Fibroblast of lung (primary cell): ENCODE measurements at regions not wholly inside any gene's neighbourhood (a gene's known extent, or its start where the extent isn't known, plus 50 kb on each side); places are given as distances from the start of the nearest gene placed in this dataset.

Experiments used
- DNase-seq, 2 donors: peaks; one replicate each; pipeline versions ENCODE4 v3.0.0 to v3.0.0-alpha.2; 2010; ENCODE audit warnings: low read depth in 2 of 2
- H2AFZ ChIP-seq: 2 replicates; pipeline ENCODE4 v1.5.1; 2012; ENCODE audit warnings: low read length, control low read depth, inconsistent platforms
- H3K27ac ChIP-seq: 2 replicates; pipeline ENCODE4 v1.5.1; 2011; ENCODE audit warnings: low read length, control low read depth; ENCODE audit not compliant: insufficient read depth
- H3K27me3 ChIP-seq: 2 replicates; pipeline ENCODE4 v1.5.1; 2011; ENCODE audit warnings: mild to moderate bottlenecking, low read length; ENCODE audit not compliant: control insufficient read depth, insufficient read depth
- H3K36me3 ChIP-seq: 2 replicates; pipeline ENCODE4 v1.5.1; 2011; ENCODE audit warnings: low read length; ENCODE audit not compliant: control insufficient read depth, insufficient read depth
- H3K4me1 ChIP-seq: 2 replicates; pipeline ENCODE4 v1.5.1; 2011; ENCODE audit warnings: low read length; ENCODE audit not compliant: control insufficient read depth, insufficient read depth; ENCODE audit errors: extremely low read depth
- H3K4me2 ChIP-seq: 2 replicates; pipeline ENCODE4 v1.5.1; 2011; ENCODE audit warnings: low read length, control low read depth; ENCODE audit not compliant: insufficient read depth; ENCODE audit errors: extremely low read depth
- H3K4me3 ChIP-seq, 4 experiments: fragments of 200-600 bp in 1 of 4; sonication (generic) in 1 of 4; replicated peaks in 1 of 4; 2 replicates each; pipeline ENCODE4 v1.5.1; 2011 to 2016; ENCODE audit warnings: low read length in 4 of 4, low read depth in 3 of 4, mild to moderate bottlenecking in 3 of 4, control low read depth in 2 of 4, inconsistent platforms in 1 of 4, mixed read lengths in 1 of 4; ENCODE audit not compliant: insufficient read depth in 1 of 4; ENCODE audit errors: control extremely low read depth in 1 of 4
- H3K79me2 ChIP-seq: 2 replicates; pipeline ENCODE4 v1.5.1; 2012; ENCODE audit warnings: mild to moderate bottlenecking, low read length, inconsistent platforms; ENCODE audit not compliant: control insufficient read depth, insufficient read depth
- H3K9ac ChIP-seq: 2 replicates; pipeline ENCODE4 v1.5.1; 2011; ENCODE audit warnings: mild to moderate bottlenecking, low read length, control low read depth; ENCODE audit not compliant: insufficient read depth
- H3K9me3 ChIP-seq: 2 replicates; pipeline ENCODE4 v1.5.1; 2012; ENCODE audit warnings: low read depth, low read length; ENCODE audit not compliant: control insufficient read depth, insufficient read depth
- H4K20me1 ChIP-seq: 2 replicates; pipeline ENCODE4 v1.5.1; 2011; ENCODE audit warnings: low read length; ENCODE audit not compliant: control insufficient read depth, insufficient read depth; ENCODE audit errors: extremely low read depth
- EZH2 ChIP-seq: IDR thresholded peaks from 2 replicates; pipeline ENCODE4 v1.5.1; 2012; ENCODE audit warnings: low read length, control low read depth, mild to moderate bottlenecking; ENCODE audit errors: missing control alignments
- TF ChIP-seq, protein P1 (sequence below), 2 donors: IDR thresholded peaks in 1 of 2; conservative IDR thresholded peaks in 1 of 2; 1 replicate in 1 of 2; 2 replicates in 1 of 2; pipeline ENCODE4 v1.5.1; 2011 to 2012; ENCODE audit warnings: low read length in 2 of 2, control low read depth in 1 of 2, inconsistent platforms in 1 of 2, low read depth in 1 of 2, mild to moderate bottlenecking in 1 of 2

DNA sequence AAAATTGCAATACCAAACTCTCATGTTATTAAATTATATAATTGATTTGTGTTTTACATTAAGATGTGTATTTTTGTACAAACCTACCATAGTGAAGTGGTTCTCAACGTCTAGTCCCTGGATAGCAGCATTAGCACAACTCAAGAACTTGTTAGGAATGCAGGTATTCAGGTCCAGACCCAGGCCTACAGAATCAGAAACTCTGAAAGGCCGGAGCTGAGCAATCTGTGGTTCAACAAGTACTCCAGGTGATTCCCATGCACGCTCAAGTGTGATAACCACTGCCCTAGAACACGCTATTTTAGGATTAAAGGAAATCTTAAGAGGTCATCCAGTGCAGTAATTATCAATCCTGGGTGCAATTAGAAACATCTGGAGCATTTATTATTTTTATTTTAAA lies 456.3 kb downstream of the IRS2 start:
- Histone ChIP-seq H3K4me3 (no peak overlapping the region), H3K4me2 (no peak overlapping the region), H3K9me3 (no peaks in the 10 kb centered on the region), H3K27ac (no peak overlapping the region), H3K79me2 (no peaks in the 10 kb centered on the region), H2AFZ (no peak overlapping the region), H3K9ac (no peak overlapping the region), H4K20me1 (no peaks in the 10 kb centered on the region), H3K27me3 (no peaks in the 10 kb centered on the region), H3K36me3 (no peaks in the 10 kb centered on the region), H3K4me1 (no peaks in the 10 kb centered on the region)
- TF ChIP-seq, protein P1, sequence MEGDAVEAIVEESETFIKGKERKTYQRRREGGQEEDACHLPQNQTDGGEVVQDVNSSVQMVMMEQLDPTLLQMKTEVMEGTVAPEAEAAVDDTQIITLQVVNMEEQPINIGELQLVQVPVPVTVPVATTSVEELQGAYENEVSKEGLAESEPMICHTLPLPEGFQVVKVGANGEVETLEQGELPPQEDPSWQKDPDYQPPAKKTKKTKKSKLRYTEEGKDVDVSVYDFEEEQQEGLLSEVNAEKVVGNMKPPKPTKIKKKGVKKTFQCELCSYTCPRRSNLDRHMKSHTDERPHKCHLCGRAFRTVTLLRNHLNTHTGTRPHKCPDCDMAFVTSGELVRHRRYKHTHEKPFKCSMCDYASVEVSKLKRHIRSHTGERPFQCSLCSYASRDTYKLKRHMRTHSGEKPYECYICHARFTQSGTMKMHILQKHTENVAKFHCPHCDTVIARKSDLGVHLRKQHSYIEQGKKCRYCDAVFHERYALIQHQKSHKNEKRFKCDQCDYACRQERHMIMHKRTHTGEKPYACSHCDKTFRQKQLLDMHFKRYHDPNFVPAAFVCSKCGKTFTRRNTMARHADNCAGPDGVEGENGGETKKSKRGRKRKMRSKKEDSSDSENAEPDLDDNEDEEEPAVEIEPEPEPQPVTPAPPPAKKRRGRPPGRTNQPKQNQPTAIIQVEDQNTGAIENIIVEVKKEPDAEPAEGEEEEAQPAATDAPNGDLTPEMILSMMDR (conservative IDR thresholded peaks at IDR 0.05 in 1 of 2, IDR thresholded peaks at IDR 0.05 in 1 of 2; ENCODE audit: low read depth in 1 of 2, low read length in 2 of 2), result no peak
- TF ChIP-seq EZH2, result no peak
- no peak for DNase-seq

DNA sequence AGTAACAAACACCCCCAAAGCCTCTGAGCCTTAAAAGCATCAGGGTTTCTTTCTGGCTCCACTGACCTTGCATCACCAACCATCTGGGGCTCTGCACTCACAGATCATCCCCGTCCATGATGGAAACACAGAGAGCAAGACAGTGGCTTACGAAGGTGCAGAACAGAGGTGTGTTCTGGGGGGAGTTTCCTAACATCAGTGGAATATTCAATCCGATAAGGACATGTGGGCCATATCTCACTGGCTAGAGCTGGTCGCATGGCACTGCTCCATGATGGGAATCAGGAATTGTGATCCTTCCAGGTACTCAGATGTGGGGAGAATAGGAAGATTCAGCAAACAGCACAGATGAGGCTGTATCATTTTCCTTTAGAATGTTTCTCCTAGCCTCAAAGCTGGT lies 457.2 kb downstream of the IRS2 start:
- H3K79me2 ChIP-seq, result no peaks in the 10 kb centered on the region
- no peaks in the 10 kb centered on the region for H3K9me3 ChIP-seq
- H4K20me1 ChIP-seq, result no peaks in the 10 kb centered on the region
- H3K9ac ChIP-seq, result no peak overlapping the region
- no peaks in the 10 kb centered on the region for H3K4me1 ChIP-seq
- no peaks in the 10 kb centered on the region for H3K27me3 ChIP-seq
- H3K36me3 ChIP-seq, result no peaks in the 10 kb centered on the region
- no peak overlapping the region for H2AFZ ChIP-seq
- H3K27ac ChIP-seq, result no peak overlapping the region
- no peak for TF ChIP-seq EZH2
- DNase-seq, result no peak
- H3K4me2 ChIP-seq, result no peak overlapping the region
- no peak overlapping the region for H3K4me3 ChIP-seq

DNA sequence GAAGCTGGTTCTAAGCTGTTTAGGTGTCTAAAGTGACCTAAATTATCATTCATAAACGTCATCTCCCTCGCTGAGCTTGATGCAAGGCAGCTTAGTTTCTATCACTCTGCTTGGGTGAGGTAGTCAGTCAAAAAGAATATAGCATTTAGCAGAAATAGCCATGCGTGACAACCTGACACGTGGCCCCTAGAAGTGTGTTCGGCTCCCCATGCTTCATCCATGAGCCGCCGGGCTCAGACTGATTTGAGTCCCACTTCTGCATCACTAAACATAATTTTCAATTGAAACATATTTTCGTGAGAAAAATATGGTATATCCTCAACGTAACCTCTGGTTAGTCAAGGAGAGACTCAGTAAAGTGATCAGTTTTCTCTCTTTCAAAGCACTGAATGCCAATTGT lies 459.8 kb downstream of the IRS2 start:
- Histone ChIP-seq H3K4me2 (no peak overlapping the region), H3K4me3 (no peak overlapping the region), H3K4me1 (no peaks in the 10 kb centered on the region), H3K36me3 (no peaks in the 10 kb centered on the region), H2AFZ (no peak overlapping the region), H3K79me2 (no peaks in the 10 kb centered on the region), H3K27ac (no peak overlapping the region), H3K27me3 (no peaks in the 10 kb centered on the region), H3K9me3 (no peaks in the 10 kb centered on the region), H3K9ac (no peak overlapping the region), H4K20me1 (no peaks in the 10 kb centered on the region)
- no peak for DNase-seq
- TF ChIP-seq EZH2, result no peak
- TF ChIP-seq, protein P1 (conservative IDR thresholded peaks at IDR 0.05 in 1 of 2, IDR thresholded peaks at IDR 0.05 in 1 of 2; ENCODE audit: low read depth in 1 of 2, low read length in 2 of 2), result no peak
